Loucy (cell line): ENCODE measurements at regions not wholly inside any gene's neighbourhood (a gene's known extent, or its start where the extent isn't known, plus 50 kb on each side); places are given as distances from the start of the nearest gene placed in this dataset.

ENCODE experiments used
- EZH2phosphoT487 ChIP-seq: fragments of 200-600 bp; IDR thresholded peaks from 2 replicates; pipeline ENCODE4 v1.6.1; 2018; ENCODE audit warnings: antibody characterized with exemption, mild to moderate bottlenecking, moderate library complexity, borderline replicate concordance
- TF ChIP-seq, protein P1 (sequence below): fragments of 200-600 bp; sonication (generic); conservative IDR thresholded peaks from 2 replicates; pipeline ENCODE4 v1.5.1; 2014; ENCODE audit warnings: mild to moderate bottlenecking, antibody characterized with exemption, low read length

DNA sequence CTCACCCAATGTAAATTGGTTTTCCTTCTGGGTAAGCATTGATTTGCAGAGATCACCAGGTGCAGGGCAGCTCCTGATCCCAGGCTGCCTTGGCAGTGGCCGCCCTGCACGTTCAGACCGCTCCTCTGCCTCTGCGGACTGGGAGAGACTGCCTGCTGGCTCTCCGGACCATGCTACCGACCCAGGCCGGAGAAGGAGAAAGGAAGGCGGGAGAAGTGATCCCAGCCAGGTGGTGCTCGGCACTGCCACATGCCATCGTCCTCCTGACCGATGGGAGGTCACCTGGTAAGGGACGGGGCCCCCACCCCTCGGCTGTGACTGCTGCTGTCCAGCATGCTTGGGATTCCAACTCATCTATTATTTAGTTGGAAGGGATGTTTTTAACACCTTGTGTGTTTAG is 108.1 kb upstream of the POU3F3 start:
- TF ChIP-seq, protein P1, sequence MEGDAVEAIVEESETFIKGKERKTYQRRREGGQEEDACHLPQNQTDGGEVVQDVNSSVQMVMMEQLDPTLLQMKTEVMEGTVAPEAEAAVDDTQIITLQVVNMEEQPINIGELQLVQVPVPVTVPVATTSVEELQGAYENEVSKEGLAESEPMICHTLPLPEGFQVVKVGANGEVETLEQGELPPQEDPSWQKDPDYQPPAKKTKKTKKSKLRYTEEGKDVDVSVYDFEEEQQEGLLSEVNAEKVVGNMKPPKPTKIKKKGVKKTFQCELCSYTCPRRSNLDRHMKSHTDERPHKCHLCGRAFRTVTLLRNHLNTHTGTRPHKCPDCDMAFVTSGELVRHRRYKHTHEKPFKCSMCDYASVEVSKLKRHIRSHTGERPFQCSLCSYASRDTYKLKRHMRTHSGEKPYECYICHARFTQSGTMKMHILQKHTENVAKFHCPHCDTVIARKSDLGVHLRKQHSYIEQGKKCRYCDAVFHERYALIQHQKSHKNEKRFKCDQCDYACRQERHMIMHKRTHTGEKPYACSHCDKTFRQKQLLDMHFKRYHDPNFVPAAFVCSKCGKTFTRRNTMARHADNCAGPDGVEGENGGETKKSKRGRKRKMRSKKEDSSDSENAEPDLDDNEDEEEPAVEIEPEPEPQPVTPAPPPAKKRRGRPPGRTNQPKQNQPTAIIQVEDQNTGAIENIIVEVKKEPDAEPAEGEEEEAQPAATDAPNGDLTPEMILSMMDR: no peak
- no peak for TF ChIP-seq EZH2phosphoT487
